CD4-positive, alpha-beta T cell treated with Interferon gamma for 1 hour (primary cell): ENCODE measurements at regions not wholly inside any gene's neighbourhood (a gene's known extent, or its start where the extent isn't known, plus 50 kb on each side); places are given as distances from the start of the nearest gene placed in this dataset.
"Not testable (repeated sequence)": the region's sequence is repeated elsewhere in the genome, so short reads cannot be mapped to it uniquely, and the experiment has no call there.

Experiments used
- DNase-seq: peaks from one replicate; pipeline ENCODE4 v3.0.0-alpha.2; 2020

- DNase-seq: no peak
These were observed 3031.0 kb upstream of the TEKT4 start for GRCh38 chr2:91839904-91840868.

DNA sequence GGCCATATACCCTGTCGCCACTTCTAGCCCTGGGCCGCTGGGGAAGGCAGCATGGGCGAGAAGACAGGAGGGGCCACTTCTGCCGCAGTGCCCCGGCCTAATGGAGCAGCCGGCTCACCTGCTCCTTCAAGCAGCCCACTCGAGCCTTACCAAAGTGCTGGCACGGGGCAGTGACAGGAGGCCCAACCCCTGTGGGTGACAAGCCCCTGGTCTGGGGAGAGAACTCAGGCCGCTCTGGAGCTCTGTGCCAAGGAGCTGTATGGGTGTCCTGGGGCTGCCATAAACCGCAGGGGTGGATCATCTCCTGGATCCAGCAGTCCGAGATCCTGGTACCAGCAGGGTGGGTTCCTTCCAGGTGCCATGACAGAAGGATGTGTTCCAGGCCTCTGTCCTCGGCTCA, 3029.0 kb upstream of the TEKT4 start:
- DNase-seq: not testable (repeated sequence)

GRCh38 chr2:91842913-91843312, 3028.3 kb upstream of the TEKT4 start:
- DNase-seq: not testable (repeated sequence)

DNA sequence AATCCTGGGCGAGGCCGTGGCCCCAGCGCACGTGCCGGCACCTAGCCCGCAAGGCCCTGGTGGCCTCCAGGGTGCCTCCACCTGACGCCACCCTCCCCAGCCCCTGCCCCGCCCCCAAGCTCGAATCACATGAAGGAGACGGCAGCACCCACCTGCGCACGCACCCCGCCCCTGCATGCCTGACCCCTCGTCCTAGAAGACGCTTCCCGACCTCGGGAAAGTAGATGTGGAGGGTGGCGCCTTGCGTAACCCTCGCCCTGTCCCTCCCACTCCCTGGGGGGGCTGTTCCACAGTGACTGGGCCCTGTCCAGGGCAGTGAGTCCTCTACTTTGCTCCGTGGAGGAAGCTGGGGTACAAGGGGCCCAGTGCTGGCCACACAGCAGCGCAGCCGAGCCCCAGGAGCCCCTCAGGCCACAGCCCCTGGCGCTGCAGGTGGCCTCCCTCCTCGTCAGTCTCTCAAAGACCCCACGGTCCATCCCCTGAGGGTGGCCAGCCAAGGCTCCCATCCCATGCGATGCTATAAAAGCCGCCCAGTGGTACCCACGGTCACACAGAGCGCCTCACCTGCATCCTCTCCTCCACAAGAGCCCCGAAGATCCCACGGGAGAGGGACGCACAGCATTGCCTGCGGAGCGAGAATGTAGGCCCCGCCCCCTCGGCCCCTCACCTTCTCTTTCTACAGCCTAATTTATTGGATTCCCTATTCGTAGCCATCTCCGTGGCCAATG, 3027.3 kb upstream of the TEKT4 start:
- DNase-seq: not testable (repeated sequence)

GRCh38 chr2:91844451-91844825, 3026.8 kb upstream of the TEKT4 start:
- DNase-seq: not testable (repeated sequence)

DNA sequence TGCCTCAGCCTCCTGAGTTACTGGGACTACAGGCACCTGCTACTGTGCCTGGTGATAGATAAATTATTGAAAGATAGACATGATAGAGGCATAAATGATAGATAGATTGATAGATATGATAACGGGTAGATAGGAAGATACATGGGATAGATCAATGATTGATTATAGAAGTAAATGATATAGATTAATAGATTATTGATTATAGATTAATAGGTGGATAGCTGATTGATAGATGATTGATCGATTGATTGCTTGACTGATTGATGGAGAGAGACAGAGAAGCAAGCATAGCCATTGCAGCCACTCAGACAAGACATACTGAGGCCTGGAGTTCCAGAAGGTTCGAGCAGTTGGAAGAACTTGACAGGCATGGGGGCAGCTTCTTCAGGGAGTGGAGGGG, 3024.8 kb upstream of the TEKT4 start:
- not testable (repeated sequence) for DNase-seq

GRCh38 chr2:91851689-91852420, 3019.4 kb upstream of the TEKT4 start:
- DNase-seq: not testable (repeated sequence)

DNA sequence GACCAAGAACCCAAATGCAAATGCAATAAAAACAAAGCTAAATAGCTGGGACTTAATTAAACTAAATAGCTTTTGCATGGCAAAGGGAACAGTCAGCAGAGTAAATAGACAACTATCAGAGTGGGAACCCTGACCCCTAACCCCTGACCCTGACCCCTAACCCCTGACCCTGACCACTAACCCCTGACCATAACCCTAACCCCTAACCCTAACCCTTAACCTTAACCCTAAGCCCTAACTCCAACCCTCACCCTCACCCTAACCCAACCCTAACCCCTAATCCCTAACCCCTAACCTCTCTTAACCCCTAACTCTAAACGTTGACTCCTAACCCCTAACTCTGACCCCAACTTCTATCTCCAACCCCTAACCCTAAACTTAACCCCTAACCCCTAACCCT, 3014.3 kb upstream of the TEKT4 start:
- DNase-seq: not testable (repeated sequence)

GRCh38 chr2:91857711-91858110, 3013.5 kb upstream of the TEKT4 start:
- not testable (repeated sequence) for DNase-seq

- DNase-seq: not testable (repeated sequence)
These were observed 2999.5 kb upstream of the TEKT4 start for GRCh38 chr2:91871716-91872115.

DNA sequence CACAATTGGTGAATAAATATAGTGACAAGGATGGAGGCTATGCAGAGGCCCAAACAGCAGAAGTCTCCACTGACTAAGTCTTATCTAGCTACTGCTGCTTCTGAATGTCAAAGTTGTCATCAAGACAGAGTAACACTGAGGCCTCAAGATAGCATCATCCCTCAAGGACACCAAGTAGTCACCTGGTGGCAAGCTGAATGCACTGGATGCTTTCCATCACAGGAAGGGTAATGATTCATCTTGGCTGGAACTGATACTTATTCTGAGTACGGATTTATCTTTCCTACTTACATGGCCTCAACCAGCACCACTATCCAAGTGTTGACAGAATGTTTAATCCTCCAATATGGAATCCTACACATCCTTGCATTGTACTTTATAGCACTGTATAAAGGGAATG, 2997.8 kb upstream of the TEKT4 start:
- not testable (repeated sequence) for DNase-seq

DNA sequence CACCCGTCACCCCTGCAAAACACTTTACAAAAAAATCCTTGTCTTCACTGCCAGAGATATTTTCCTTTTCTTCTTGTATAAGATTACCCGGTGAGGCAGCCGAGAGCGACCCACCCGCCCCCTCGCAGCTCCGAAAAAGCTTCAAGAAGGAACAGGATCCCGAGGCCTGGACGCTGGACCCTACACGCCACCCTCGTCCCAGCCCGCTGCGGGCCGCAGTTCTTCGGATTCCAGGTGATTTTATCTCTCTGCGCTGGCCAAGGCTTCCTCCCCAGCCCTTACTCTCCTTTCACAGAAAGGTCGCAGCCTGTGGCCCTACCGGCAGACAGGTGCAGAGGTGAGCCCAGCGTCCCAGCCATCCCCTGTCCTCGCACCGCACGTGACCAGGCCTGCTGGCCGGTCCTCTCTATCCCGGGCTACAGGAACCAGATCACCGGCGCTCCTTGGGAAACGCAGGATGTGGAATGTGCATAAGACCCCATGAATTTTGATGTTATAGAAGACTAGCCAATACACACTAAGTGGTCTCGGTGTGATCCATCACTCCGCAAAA, 2993.5 kb upstream of the TEKT4 start:
- DNase-seq: not testable (repeated sequence)

DNA sequence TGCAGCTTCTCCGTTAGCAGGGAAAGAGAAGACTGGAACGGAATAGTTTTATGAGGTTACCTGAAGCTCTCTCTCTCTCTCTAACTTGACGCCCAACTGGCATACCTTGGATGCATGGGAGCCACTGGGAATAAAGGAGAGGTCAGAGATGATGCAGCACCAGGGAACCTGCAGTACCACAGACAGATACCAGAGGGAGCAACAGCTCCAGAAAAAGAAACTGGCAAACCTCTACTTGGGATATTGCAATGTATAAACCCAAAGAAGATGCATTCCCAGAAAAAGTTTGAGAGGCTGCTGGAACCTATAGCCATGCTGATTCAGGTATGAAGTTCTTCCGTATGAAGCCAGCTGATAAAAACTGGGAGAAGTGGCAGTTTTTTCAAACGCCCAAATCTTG, 2976.1 kb upstream of the TEKT4 start:
- DNase-seq: not testable (repeated sequence)

DNA sequence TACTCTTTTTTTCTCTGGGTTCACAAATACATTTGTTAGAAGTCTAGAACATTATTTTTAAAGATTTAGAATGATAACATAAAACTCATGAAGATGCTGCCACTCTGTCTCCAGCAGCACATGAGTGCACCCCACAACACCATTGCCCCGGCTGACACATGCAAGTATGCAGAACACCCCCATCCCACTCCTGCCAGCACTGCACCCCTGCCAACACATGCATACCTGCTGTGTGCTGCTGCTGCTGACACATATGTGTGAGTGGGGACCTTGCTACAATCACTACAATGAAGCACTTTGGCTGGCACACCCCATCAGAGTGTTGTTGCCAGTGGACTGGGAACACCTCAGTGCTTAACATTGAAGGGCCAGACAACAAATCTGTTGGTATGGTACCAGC, 2953.6 kb upstream of the TEKT4 start:
- not testable (repeated sequence) for DNase-seq
